Activated T-cell treated with anti-CD3 and anti-CD28 coated beads, Interleukin-2, amount 50 U/mL, for 1 hour (primary cell): ENCODE measurements at regions not wholly inside any gene's neighbourhood (a gene's known extent, or its start where the extent isn't known, plus 50 kb on each side); places are given as distances from the start of the nearest gene placed in this dataset.
"Not testable (repeated sequence)": the region's sequence is repeated elsewhere in the genome, so short reads cannot be mapped to it uniquely, and the experiment has no call there.

ENCODE experiments used
- DNase-seq: peaks from one replicate; pipeline ENCODE4 v3.0.0-alpha.2; 2020

DNA sequence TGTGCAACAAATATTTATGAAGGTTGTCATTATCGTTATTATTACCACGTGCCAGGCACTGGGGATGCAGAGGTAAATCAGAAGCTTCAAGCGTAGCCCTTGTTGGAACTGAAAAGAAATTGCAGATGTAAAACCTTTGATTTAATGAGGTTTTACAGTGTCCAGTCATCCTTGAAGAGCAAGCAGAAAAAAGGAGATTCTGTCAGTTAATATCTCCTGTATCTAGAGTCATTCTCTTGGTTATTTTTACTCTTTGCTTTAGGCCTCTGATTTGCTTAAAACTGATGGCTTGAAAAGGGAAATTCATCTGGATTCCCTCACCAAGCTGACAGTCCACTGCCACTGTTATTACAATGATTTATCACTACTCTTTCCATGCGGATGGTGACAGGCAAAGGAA, 179.3 kb downstream of the GALC start:
- DNase-seq: no peak

GRCh38 chr14:87813211-87813610, 179.8 kb downstream of the GALC start:
- no peak for DNase-seq

GRCh38 chr14:87811246-87811645, 181.7 kb downstream of the GALC start:
- DNase-seq: no peak

GRCh38 chr14:87810711-87811110, 182.3 kb downstream of the GALC start:
- no peak for DNase-seq

DNA sequence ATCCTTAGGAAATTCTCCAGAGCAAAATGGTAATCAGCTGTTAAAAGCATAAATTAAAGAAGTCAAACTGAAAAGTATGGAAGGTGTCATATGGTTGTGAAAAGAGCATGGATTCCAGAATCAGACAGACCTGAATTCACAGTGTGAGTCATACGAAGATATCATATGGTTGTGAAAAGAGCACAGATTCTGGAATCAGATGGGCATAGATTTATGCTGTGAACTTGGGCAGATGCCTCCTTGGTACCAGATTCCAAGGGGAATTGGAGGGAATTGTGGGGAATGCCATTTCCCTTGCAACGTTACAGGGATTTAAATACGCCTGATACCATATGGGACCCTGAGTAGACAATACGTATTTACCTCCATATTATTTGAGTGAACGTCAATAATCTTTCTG, 183.7 kb downstream of the GALC start:
- DNase-seq: no peak

DNA sequence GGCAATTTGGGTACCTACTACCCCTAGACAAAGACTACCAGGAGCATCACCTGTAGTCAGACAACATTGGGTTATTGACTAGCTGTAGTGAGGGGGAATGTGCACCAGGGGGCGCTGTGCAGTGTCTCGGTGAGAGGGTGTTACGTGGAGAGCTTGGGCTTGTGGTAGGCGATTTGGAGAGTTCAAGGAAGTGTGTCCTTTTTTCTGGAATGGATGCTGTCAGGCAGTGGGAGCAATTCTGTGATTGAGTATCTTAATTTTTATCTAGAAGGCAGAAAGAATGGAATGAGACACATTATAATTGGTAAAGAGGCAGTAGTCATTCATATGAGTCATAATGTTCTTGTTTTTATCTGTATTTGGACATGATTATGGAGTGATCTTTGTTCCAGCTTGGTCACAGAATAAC, 187.7 kb downstream of the GALC start:
- peak; percentile 30 for DNase-seq

GRCh38 chr14:87800216-87800615, 192.8 kb downstream of the GALC start:
- DNase-seq: no peak

- no peak for DNase-seq
Observed at GRCh38 chr14:87799400-87799799, 193.6 kb downstream of the GALC start.

DNA sequence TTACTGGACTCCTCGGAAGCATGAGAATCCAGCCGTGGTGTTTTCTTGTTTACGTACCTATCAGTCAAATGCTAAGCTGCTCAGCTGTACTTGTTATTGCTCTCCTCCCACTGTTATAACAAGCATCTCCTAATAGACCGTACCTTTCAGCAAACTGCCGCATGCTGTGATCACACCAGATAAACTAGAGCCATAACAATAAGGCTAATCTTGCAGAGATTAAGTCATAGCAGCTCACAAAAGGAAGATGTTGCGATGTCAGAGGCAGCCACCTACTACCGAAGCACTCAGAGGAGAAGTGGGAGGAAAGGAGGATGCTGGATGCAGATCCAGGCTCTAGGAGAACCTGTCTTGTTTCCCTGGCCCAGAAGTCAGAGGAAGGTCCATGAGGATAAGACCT, 196.0 kb downstream of the GALC start:
- DNase-seq: no peak

GRCh38 chr14:87794561-87794960, 198.4 kb downstream of the GALC start:
- DNase-seq: no peak

GRCh38 chr14:87785897-87786296, 207.1 kb downstream of the GALC start:
- no peak for DNase-seq

DNA sequence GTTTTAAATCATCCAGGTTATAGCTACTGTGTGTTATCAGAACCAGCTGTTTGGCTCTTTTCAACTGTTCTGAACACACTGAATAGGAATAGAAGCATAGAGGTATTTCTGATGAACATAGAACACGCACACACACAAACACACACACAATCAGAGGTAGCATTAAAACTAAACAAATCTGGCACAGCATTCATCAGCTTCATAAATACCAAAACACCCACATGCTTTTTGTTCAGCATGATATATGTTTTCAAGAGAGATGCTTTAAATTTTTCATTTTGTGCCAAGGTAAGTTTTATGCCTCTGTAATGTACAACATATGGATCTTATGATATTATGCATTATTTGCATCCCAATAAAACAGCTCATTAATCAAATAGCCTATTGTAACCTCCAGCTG, 208.6 kb downstream of the GALC start:
- no peak for DNase-seq

DNA sequence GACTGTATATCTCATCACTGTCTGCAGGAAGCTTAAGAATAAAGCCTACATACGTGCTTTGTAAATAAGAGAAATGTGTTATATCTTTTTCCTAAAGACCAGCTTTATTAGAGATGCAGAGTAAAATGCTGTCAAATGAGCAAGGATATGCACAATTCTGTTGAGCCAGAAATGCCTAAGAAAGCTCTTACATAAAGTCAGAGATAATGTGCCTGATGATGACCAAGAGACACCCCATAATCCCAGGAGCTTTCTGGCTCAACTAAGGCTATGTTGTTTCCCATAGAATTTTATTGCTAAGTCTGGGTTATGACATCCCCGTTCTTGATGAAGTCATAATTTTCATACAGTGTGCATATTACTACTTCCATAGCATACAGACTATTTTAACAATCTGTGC, 209.9 kb downstream of the GALC start:
- no peak for DNase-seq

GRCh38 chr14:87772854-87773253, 220.1 kb downstream of the GALC start:
- DNase-seq: no peak

DNA sequence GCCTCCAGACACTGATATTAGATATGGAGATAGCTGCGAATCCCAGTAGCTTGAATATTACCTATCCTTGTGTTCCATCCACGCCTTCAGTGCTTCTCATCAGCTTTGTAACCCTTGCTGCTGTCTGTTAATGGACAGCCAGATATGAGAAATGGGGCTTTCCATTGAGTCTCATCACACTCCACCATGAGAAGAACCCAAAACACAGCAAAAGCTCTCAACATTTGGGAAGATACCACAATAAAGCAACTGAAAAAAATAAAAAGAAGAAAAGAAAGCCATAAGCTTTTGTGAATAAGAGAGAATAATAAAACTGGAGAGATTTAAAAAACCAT, 225.4 kb downstream of the GALC start:
- no peak for DNase-seq

- no peak for DNase-seq
Observed at GRCh38 chr14:87758876-87759275, 234.1 kb downstream of the GALC start.

DNA sequence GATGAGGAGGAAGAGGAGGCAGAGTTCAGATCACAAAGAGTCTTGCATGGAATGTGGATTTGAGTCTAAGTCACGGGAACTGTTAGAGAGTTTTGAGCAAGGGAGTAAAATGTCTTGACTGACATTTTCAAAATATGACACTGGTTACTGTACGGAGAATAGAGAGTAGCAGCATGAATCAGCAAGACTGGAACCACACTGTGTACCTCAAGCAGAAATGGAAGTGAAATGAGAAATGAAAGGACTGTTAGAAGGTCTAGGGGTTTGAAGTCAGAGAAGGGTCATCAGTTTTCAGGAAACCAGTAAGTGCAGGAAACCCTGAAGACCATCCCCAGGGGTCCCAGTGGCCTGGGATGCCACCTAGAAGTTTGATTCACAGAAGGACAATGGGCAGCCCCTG, 236.3 kb downstream of the GALC start:
- DNase-seq: no peak

DNA sequence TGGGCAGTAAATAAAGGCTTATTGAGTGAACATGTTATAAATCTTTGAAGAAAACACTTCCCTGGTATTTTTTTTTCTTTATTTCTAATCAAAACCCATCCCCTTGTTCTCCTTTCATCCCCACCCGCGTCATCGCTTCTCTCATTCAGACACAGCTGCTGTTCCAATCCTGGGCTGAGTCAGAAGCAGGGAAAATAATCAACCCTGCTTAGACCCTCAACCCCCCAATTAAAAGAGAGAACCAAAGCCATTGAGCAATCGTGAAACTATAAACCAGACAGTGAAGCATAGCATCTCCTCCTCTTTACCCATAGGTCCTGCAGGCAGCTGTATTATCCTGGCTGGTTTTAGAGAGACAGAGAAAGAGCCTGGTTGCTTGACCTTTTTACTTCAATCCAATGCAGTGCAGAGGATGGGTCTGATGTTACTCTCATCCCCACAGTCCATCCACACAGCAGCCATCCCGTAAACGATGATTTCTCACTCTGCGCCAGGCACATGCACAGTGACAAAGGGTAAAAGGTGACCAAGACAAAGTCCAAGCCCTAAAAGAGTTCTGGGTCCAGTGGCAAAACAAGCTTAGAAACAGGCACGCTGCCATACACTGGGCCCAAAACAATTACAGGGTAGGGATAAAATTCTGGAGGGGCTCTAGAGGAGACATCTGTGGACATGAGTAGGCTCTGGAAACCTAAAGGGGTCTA, 238.3 kb downstream of the GALC start:
- DNase-seq: no peak

GRCh38 chr14:87748558-87748957, 244.4 kb downstream of the GALC start:
- no peak for DNase-seq

- DNase-seq: no peak
Observed at GRCh38 chr14:87745507-87746118, 247.4 kb downstream of the GALC start.

- not testable (repeated sequence) for DNase-seq
Observed at GRCh38 chr14:87734577-87735360, 258.2 kb downstream of the GALC start.

DNA sequence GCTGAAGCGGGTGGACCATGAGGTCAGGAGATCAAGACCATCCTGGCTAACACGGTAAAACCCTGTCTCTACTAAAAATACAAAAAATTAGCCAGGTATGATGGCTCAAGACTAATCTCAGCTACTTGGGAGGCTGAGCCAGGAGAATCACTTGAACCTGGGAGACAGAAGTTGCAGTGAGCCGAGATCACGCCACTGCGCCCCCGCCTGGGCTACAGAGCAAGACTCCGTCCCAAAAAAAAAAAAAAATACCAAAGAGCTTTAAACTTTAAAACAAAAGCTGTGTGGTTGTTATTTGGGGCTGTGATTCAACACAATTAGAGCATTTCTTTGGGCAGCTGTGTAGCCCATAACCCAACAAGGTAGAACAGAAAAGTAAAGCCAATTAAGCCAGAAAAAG, 259.9 kb downstream of the GALC start:
- not testable (repeated sequence) for DNase-seq

- DNase-seq: no peak
Observed at GRCh38 chr14:87732562-87732961, 260.4 kb downstream of the GALC start.

DNA sequence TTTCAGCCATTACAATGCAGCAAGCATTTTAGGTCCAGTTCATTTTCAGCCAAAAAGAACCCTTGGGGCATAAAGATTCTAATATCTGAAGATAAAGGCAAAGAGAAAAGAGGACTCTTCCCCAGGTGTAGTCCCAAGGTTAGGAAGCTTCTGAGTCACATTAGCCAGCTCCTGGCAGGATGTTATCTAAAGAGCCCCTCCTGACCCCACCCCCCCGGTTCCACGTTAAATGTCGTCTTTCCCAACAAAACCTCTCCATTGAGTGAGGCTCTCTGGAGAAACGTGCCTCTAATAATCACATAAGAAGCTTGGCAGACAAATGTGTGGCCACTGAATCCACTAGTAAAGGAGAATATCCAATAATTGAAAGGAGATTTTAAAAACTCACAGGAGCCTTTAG, 267.7 kb downstream of the GALC start:
- DNase-seq: no peak
